HS-27A (cell line): ENCODE measurements at regions not wholly inside any gene's neighbourhood (a gene's known extent, or its start where the extent isn't known, plus 50 kb on each side); places are given as distances from the start of the nearest gene placed in this dataset.

ENCODE experiments used
- DNase-seq: peaks from one replicate; pipeline ENCODE4 v3.0.0-alpha.2; 2012; ENCODE audit warnings: low read depth, missing footprints

DNA sequence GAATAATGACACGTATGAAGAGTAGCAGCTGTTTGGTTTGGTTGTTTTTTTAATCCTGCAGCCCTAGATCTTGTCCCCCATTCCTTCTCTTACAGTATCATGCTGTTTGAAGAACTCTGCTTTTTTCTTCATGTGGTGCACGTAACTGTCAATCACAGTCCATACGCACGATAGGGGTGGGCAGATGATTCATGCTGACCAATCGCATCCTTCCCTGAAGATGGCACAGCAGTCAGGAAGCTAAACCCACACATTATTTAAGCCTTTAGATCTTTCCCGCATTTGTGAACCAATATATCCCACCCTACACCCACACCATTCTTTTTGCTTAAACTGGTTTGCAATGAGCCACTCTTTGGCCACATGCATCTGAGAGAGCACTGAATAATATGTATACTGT, 158.9 kb upstream of the PLEKHA5 start:
- no peak for DNase-seq

DNA sequence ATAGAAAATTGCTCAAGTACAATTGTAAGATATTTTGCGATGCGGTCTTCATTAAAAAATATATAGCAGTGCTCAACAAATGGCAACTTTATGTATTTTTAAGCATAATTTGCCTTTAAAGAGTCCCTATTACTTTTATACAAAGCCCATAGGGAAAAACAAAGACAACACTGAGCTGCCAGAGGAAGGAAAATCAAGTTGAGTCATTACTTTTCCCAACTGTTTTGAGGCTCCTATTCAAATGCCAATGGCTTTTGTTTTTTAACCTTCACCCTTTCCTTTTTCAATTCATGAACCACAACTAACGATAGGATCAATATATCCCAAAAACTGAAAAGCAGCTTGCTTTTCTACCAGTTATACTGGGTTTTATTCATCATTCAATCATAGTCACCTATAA, 157.6 kb upstream of the PLEKHA5 start:
- no peak for DNase-seq

DNA sequence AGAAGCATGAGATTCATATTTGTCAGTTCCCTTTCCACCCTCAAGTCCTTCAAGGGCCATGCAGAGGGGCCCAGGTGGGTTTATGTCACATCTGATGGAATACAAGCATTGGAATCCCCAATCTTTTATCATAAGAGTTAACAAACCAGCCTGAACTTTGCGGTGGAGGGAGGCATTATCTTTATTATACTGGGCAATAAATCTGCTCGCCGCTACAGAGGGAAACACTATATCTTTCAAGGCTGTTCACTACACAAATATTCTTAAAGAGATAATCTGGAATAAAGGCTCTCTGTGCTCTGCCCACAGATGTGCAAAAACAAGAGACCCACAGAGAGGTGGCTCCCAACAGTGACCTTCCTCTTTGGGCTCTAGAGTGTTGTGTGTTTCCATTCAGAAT, 153.6 kb upstream of the PLEKHA5 start:
- no peak for DNase-seq

DNA sequence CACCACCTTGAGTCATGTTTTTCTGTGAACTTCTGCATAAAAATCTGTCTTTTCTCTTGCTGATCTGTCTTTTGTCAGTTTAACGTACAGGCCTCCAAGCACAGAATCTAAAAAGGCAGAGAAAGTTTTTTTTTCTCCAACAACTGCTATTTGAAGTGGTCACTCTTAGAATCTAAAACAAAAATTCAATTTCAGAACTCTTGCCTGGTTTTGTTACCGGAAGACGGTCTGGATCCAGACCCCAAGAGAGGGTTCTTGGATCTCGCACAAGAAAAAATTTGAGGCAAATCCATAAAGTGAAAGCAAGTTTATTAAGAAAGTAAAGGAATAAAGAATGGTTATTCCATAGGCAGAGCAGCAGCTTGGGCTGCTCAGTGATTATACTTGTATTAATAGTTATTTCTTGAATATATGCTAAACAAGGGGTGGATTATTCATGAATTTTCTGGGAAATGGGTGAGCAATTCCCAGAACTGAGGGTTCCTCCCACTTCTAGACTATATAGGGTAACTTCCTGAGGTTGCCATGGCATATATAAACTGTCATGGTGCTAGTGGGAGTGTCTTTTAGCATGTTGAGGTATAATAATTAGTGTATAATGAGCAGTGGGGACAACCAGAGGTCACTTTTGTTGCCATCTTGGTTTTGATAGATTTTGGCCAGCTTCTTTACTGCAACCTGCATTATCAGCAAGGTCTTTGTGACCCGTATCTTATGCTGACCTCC, 150.0 kb upstream of the PLEKHA5 start:
- no peak for DNase-seq

DNA sequence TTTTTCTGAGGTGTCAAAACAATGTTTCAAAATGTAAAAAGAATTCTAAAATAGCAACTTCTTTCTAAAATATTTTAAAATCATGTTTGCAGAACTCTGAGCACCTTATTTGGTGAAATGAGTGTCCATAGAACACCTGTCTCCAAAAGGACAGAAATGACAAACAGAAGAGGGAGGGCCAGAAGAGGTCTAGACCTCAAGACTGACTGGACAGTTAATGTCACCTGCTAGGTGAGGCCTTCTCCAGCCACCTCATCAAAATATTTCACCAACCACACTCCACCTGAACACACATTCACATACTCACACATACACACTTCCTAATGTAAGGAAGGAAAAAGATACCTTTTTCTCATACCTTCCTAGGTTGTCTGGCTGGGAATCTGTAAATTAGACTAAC, 147.8 kb upstream of the PLEKHA5 start:
- DNase-seq = no peak

DNA sequence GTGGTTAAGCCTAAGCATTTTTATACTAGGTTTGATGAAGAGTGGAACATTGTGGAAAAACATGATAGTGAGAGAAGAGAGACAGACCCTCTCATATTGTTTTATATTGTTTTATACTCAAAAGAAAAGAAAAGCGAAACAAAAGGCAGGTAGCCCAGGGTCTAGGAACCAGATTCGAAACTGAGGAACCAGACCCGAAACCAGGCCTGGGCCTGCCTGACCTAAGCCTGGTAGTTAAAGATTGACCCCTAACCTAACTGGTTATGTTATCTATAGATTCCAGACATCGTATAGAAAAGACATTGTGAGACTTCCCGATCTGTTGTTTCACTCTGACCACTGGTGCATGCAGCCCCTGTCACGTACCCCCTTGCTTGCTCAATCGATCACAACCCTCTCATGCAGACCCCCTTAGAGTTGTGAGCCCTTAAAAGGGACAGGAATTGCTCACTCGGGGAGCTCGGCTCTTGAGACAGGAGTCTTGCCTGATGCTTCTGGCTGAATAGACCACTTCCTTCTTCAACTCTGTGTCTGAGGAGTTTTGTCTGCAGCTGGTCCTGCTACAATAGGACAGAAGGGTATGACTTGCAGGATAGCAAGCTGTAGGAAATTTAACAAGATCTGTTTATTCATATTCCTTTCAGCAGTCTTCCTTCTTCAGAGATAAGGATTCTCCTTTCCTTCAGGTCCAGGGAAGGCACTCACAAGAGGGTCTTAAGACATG, 147.1 kb upstream of the PLEKHA5 start:
- DNase-seq = no peak

DNA sequence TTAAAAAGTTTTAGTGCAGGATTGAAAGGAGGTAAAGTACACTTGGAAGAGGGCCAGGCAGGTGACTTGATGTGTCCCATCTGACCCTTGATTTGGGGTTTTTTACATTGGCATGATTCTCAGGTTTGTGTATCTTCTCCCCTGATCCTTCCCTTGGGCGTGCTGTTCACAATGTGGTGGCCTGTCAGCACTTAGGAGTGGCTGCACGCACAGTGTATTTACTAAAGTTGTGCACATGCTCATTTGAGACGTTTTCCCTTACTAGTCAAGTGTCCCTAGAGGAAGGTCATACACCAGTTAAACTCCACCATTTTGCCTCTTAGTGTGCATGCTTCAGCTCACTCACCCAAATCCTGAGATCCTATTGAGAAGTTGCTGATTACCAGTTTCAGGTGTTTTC, 145.7 kb upstream of the PLEKHA5 start:
- DNase-seq = no peak

DNA sequence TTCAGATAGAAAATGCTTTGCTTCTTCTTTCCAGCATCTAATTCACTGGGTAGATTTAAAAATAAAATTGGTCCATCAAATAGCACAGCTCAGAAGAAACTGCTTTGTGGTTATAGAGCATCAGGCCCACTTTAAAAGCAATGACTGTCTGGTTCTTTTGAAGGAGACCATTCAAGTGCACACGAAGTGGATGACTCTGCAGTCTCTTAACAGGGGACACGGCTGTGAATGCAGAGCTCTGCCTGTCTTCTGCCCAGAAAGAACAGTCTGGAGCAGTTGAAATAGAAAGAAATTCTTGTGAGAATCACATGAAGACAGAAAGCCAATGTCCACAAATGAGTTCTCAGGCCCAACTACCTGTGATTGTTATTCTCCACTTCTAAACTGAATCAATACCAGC, 138.7 kb upstream of the PLEKHA5 start:
- DNase-seq = no peak

DNA sequence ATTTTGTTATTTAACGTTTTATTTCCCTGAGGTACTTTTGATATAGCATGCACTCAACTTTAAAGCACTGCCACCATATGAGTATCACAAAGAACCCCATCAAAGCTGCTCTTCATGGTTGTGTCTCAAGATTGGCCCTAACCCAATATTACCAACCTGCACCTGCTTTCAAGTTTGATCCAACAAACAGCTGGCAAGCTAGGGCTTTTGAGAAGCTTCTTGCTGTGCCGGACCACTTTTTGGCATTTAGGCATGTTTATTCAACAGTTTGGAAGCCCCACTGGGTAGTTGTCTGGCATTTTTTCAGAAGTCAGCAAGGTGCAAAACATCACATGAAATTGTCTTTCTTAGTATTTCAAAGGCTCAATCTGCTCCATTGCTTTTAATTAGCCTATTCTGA, 137.2 kb upstream of the PLEKHA5 start:
- DNase-seq = no peak

DNA sequence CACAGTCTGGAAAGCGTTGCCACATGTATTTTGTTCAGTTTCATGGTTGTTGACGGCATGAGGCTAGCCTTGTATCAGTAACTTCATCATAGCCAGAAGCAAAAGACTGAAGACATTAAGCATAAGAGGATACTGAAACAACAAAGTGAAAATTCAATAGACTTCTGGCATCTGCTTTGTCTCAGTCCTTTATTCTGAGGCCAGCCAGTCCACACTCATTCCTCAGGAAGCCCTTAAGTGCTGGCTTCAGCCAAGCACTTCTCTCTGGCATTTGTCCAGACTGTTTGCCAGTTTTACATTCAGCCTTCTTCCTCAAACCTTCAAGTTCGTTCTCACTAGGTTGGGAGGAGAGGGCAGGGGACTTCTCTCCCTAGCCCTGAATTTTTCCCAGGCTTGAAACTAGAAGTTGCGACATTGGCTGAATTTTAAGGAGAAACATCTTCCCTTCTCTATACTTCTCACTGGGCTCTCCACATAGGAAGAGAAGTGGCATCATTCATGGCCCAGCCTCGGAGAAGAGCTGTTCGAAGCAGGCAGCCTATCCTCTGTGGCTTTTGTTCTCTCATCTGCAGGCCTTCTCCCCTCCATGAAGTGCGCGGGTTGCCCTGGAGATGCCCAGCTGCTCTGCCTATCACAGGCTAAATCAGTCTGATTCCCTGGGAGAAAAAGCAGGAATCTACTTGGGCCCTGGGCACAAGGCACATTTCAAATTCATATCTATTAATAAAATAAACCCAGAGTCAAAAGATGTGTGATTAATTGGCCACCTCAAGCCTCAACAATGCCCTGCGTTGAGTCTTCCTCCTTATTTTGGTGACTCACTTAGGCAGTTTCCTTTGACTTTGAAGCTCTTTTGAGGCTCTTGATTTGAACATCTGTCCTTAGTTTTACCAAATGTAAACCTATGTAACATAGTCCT, 130.9 kb upstream of the PLEKHA5 start:
- peak; percentile 66 for DNase-seq

DNA sequence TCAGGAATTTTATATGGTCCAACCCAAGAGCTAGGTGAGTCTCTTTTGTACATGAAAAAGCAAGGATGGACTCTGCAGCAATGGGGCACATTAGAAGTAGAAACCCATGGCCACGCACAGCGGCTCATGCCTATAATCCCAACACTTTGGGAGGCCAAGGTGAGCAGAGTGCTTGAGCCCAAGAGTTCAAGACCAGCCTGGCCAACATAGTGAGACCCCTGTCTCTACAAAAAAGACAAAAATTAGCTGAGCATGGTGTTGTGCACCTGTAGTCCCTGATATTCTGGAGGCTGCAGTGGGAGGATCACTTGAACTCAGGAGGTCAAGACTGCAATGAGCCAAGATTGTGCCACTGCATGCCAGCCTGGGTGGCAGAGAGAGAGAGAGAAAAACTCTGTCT, 128.7 kb upstream of the PLEKHA5 start:
- no peak for DNase-seq

DNA sequence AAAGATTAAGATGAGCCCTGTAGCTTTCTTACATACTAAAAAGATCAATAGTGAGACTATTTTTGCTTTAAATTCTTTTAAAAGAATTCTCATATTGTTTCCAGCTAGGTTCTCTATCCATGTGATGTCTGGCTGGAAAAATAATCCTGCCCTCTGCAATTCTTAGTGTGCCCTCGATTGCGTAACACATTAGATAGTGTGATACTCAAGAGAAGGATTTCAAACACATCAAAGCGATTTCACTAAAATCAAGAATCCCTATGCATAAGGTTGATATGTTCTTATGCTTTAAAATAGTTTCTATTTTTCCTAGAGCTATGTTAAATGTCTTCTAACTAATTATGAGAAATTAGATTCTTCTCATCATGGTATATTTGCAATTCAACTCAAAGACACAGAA, 127.3 kb upstream of the PLEKHA5 start:
- no peak for DNase-seq

DNA sequence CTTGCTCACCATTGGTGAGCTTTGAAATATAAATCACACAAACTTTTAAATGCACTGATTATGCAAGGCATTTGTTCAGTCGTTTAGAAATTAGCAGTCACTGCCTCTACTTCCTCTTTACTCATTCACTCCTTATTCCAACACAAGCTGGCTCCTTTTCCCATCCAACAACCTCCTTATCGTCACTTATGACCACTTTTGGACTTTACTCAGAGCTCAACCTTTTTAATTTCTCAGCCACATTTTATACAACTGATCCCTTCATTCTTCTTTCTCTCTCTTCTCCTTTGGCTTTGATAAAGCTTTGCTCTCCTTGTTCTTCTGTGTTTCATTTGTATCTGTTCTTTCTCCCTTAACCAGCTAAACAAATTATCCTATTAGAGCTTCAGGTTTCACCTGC, 126.4 kb upstream of the PLEKHA5 start:
- no peak for DNase-seq

DNA sequence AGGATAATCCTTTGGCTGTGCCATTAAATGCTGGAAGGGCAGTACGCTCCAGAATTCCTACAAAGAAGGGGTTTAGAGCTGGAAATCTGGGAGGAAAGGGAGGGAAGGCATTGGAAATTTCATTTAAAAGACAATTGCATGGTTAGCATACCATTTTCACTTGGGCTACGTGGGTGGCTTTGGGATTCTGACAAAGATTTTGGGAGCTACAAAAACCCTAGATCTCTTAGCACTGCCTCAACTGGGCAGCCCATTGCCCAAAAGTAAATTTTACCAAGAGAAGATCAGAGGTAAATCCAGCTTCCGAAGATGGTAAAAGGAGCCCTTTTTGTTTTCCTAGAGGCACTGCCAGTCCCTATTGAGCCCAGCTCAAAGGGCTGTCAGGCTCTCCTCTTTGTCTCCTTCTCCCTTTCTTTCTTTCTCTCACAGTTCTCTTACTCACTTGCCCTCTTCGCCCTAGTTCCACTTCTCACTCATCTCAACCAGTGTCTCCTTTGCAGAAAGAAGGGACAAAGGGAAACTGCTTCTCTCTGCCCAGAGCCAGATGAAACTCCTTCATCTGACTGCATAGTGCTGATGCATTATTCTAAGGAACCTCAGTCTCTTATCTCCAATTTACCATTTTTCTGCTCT, 125.4 kb upstream of the PLEKHA5 start:
- DNase-seq = no peak

DNA sequence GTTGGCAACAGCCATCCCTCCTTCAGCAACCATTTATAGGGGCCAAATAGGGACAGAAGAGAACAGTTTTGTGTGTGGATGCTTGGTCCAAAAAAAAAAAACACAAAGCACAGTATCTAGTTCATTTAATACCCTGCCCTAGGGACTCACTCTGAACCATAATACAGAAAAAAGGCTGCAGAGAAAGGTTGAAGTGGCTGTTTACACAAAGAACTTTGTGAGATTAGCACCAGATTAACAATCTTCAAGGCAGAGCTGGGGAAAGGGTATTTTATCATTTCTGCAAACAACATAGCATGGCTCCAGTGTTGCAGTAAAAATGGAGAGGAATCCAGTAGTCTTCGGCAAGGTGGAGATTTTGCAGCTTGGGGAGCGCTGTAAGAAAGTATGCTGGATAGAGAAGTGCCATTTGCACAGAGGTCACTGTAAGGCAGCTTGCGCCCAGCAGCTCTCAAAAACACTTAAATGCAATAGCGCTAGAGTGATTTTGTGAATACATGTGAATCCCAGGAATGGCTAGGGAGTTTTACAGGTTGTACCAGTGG, 124.2 kb upstream of the PLEKHA5 start:
- no peak for DNase-seq

DNA sequence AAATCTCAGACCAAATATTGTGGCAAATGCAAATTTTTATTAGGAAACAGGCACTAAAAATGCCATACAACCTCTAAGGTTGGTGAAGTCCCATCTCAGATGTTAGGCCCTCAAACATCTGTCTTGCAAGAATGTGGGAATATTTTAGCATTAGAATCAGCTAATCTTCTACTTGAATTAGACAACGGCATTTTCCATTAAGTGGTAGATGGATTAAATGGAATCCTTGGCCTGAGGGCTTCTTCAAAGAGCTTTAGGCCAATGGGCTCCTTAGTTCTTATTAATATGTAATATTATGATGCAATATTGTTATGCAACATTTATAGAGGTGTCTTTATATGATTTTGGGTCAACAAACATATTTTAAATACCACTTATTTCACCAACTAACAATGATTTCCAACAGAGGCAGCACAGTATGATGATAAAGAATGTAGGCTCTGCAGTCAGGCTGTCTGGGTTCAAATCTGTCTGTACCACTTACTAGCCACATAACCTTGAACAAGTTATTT, 122.9 kb upstream of the PLEKHA5 start:
- no peak for DNase-seq

DNA sequence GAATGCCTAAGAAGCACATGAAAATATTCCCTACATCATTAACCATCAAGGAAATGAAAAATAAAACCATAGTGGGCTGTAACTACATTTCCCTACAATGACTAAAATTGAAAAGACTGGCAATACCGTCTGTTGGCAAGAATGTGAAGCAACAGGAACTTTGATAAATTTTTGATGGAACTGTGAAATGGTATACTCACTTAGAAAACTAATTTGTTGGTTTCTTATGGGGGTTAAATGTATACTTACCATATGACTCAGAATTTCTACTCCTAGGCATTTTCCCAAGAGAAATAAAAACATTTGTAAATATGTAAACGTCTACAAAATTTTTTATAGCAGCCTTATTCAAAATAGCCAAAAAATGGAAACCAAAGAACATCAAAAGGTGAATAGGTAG, 121.4 kb upstream of the PLEKHA5 start:
- DNase-seq = no peak

DNA sequence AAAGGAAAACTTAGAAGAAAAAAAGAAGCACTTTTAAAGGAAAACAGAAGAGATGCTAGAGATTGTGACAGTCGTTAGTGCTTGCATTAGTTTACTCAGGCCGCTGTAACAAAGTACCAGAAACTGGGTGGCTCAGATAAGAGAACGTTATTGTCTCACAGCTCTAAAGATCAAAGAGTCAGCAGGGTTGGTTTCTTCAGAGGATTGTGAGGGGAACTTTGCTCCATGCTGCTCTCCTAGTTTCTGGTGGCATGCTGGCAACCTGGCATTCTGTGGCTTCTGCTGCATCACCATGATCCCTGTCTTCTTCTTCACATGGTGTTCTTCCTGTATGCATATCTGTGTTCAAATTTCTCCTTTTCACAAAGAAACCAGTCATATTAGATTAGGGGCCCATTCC, 119.4 kb upstream of the PLEKHA5 start:
- no peak for DNase-seq

DNA sequence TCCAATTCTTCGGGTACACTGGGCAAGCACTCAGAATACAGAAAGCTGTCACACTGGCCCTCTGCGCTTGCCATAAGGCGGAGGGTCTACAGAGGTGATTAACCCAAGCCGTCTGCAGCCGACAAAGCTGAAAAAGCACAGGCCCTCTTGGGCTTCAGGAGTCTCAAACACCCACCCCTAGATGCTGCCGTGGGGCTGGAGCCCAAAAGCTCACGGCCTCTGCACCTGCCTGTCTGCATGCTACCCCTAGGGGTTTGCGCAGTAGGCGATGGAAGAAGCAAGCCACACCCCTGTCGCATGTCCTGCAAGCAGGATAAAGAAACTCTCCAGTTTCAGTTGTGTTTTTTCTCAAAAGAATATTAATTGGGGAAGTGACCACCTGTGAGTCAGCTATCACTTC, 118.8 kb upstream of the PLEKHA5 start:
- DNase-seq = no peak

DNA sequence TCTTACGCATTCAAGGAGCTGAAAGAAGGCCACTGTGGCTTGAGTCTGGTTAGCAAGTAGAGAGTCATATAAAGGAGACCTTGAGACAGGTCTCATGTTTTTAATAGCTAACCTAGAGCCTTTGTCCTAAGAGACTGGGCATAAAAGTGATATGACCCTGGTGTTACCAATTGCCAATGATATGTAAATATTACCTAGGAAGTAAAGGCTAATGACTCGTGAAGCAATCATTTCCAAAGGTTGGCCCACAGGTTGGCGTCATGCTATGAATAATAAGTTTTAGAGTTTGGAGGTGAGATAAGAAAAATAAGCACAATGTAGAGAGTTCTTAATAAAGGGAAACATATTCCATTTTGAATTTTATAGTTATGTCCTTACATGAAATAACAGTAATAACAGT, 116.6 kb upstream of the PLEKHA5 start:
- no peak for DNase-seq

DNA sequence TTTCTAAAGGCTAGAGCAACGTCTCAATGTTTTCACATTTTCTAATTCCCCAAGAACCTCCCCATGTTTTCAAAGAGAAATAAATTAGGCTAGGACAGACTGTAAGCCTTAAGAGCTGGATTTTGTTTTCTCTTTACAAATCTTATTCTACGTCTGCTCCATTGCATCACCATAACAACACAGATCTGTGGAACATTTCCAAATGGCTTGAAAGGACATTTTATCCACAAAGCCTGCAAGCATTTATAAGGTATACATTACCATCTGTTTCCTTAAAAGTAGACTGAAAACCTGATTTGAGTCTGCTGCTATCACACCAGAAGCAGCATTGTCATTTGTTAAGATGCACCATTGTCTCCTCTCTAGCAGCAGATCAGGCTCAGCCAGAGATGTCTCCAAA, 115.3 kb upstream of the PLEKHA5 start:
- no peak for DNase-seq

DNA sequence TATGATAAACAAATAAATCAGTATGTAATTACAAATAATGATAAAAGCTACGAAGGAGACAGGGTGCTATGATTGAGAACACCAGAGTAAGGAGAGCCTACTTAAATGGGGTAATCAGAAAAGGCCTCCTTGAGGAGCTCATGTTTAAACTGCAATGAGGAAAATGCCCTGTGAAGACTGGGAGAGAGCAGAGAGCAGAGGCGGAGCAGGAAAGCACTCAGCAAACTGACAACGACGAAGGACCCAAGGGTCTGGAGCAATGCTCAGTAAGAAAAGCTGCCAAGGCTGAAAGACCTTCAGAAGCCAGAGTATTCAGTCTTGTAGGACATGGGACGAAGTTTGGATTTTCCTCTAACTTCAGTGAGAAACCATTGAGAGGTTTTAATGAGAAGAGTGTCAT, 114.2 kb upstream of the PLEKHA5 start:
- DNase-seq = no peak
